Stimulated activated CD8-positive, alpha-beta memory T cell treated with anti-CD3 and anti-CD28 coated beads, Interleukin-15, amount 100 ng/mL, for 48 hours (primary cell): ENCODE measurements at regions not wholly inside any gene's neighbourhood (a gene's known extent, or its start where the extent isn't known, plus 50 kb on each side); places are given as distances from the start of the nearest gene placed in this dataset.
"Not testable (repeated sequence)": the region's sequence is repeated elsewhere in the genome, so short reads cannot be mapped to it uniquely, and the experiment has no call there.

ENCODE experiments used
- DNase-seq, 2 donors: peaks; one replicate each; pipeline ENCODE4 v3.0.0-alpha.2; 2020; ENCODE audit warnings: low read depth in 2 of 2

- peak; percentile 6 to 12 for DNase-seq
Observed at GRCh38 chrX:155819966-155820491, 61.1 kb upstream of the VAMP7 start.

GRCh38 chrX:155819525-155819924, 61.6 kb upstream of the VAMP7 start:
- no peak for DNase-seq

GRCh38 chrX:155814391-155814790, 66.8 kb upstream of the VAMP7 start:
- not testable (repeated sequence) for DNase-seq

- DNase-seq: no peak
Observed at GRCh38 chrX:155779831-155780230, 101.3 kb upstream of the VAMP7 start.

- DNase-seq: no peak
Observed at GRCh38 chrX:155778844-155779553, 102.1 kb upstream of the VAMP7 start.

GRCh38 chrX:155774387-155774786, 106.8 kb upstream of the VAMP7 start:
- no peak for DNase-seq

GRCh38 chrX:155767876-155768769, 113.0 kb upstream of the VAMP7 start:
- no peak for DNase-seq

- DNase-seq: no peak
Observed at GRCh38 chrX:155767051-155767875, 113.9 kb upstream of the VAMP7 start.

- no peak for DNase-seq
Observed at GRCh38 chrX:155766321-155766720, 114.8 kb upstream of the VAMP7 start.

GRCh38 chrX:155761185-155761584, 120.0 kb upstream of the VAMP7 start:
- no peak for DNase-seq

- DNase-seq: no peak
Observed at GRCh38 chrX:155757046-155757759, 123.9 kb upstream of the VAMP7 start.

GRCh38 chrX:155755706-155756337, 125.3 kb upstream of the VAMP7 start:
- no peak for DNase-seq

GRCh38 chrX:155751131-155751530, 130.0 kb upstream of the VAMP7 start:
- DNase-seq: no peak

- no peak for DNase-seq
Observed at GRCh38 chrX:155747520-155747919, 133.6 kb upstream of the VAMP7 start.

GRCh38 chrX:155745792-155746191, 133.0 kb upstream of the TMLHE start:
- DNase-seq: no peak

GRCh38 chrX:155744534-155744933, 131.8 kb upstream of the TMLHE start:
- DNase-seq: no peak

GRCh38 chrX:155728335-155728734, 115.6 kb upstream of the TMLHE start:
- not testable (repeated sequence) for DNase-seq

- no peak for DNase-seq
Observed at GRCh38 chrX:155718972-155719586, 106.3 kb upstream of the TMLHE start.

GRCh38 chrX:155715141-155715540, 102.4 kb upstream of the TMLHE start:
- DNase-seq: no peak

GRCh38 chrX:155695419-155695818, 82.7 kb upstream of the TMLHE start:
- DNase-seq: no peak
